ENCODE measurements at regions not wholly inside any gene's neighbourhood (a gene's known extent, or its start where the extent isn't known, plus 50 kb on each side); places are given as distances from the start of the nearest gene placed in this dataset.

GRCh38 chr3:167184511-167184910 lies 195.6 kb downstream of the ZBBX start:
- no peak overlapping the region for H3K4me2 ChIP-seq (ENCODE audit: low read length)
- H3K4me3 ChIP-seq (ENCODE audit: low read length): no peak overlapping the region
- no peaks in the 10 kb centered on the region for H3K27me3 ChIP-seq (ENCODE audit: insufficient read depth, low read depth, low read length)
- H3K36me3 ChIP-seq (ENCODE audit: insufficient read depth, low read length): no peaks in the 10 kb centered on the region
- no peak overlapping the region for H3K9ac ChIP-seq (ENCODE audit: low read length)
- H3K9me2 ChIP-seq (ENCODE audit: insufficient read depth, low read length): no peaks in the 10 kb centered on the region
- H3K79me2 ChIP-seq (replicated peaks; ENCODE audit: insufficient read depth, low read length): no peaks in the 10 kb centered on the region
- no peaks in the 10 kb centered on the region for H3F3A ChIP-seq (ENCODE audit: insufficient read depth, low read length, poor library complexity, severe bottlenecking)
- TF ChIP-seq MXI1 (conservative IDR thresholded peaks at IDR 0.05; ENCODE audit: poor library complexity, severe bottlenecking) (no peak), REST (IDR thresholded peaks at IDR 0.05; ENCODE audit: borderline replicate concordance) (no peak), RAD21 (conservative IDR thresholded peaks at IDR 0.05) (no peak), POLR2AphosphoS5 (IDR thresholded peaks at IDR 0.05) (no peak), EZH2 (IDR thresholded peaks at IDR 0.05; ENCODE audit: borderline replicate concordance, insufficient read depth, low read length, poor library complexity, severe bottlenecking) (no peak), SMC3 (conservative IDR thresholded peaks at IDR 0.05; ENCODE audit: poor library complexity) (no peak), EP300 (conservative IDR thresholded peaks at IDR 0.05; ENCODE audit: poor library complexity, severe bottlenecking) (no peak), CTCF (IDR thresholded peaks at IDR 0.05; ENCODE audit: poor library complexity, severe bottlenecking) (no peak), TAF1 (IDR thresholded peaks at IDR 0.05; ENCODE audit: low read depth) (no peak)
- no peaks in the 10 kb centered on the region for H3K9me3 ChIP-seq (ENCODE audit: low read length)
- no peaks in the 10 kb centered on the region for H4K20me1 ChIP-seq (ENCODE audit: insufficient read depth)
- H2AFZ ChIP-seq (ENCODE audit: low read depth, low read length): no peak overlapping the region
- H3K27ac ChIP-seq (ENCODE audit: low read length): no peak overlapping the region

- Histone ChIP-seq H3K27me3 (ENCODE audit: insufficient read depth, low read depth, low read length) (no peaks in the 10 kb centered on the region), H3K27ac (ENCODE audit: low read length) (no peak overlapping the region), H3K9ac (ENCODE audit: low read length) (no peak overlapping the region), H3K36me3 (ENCODE audit: insufficient read depth, low read length) (no peaks in the 10 kb centered on the region), H3F3A (ENCODE audit: insufficient read depth, low read length, poor library complexity, severe bottlenecking) (no peaks in the 10 kb centered on the region), H4K20me1 (ENCODE audit: insufficient read depth) (no peaks in the 10 kb centered on the region), H3K79me2 (replicated peaks; ENCODE audit: insufficient read depth, low read length) (no peaks in the 10 kb centered on the region), H3K9me2 (ENCODE audit: insufficient read depth, low read length) (no peaks in the 10 kb centered on the region), H2AFZ (ENCODE audit: low read depth, low read length) (no peak overlapping the region), H3K4me3 (ENCODE audit: low read length) (no peak overlapping the region), H3K9me3 (ENCODE audit: low read length) (peaks cover 7% of the 10 kb centered on the region), H3K4me2 (ENCODE audit: low read length) (no peak overlapping the region)
- no peak for TF ChIP-seq EP300 (conservative IDR thresholded peaks at IDR 0.05; ENCODE audit: poor library complexity, severe bottlenecking)
- no peak for TF ChIP-seq EZH2 (IDR thresholded peaks at IDR 0.05; ENCODE audit: borderline replicate concordance, insufficient read depth, low read length, poor library complexity, severe bottlenecking)
- no peak for TF ChIP-seq POLR2AphosphoS5 (IDR thresholded peaks at IDR 0.05)
- no peak for TF ChIP-seq SMC3 (conservative IDR thresholded peaks at IDR 0.05; ENCODE audit: poor library complexity)
- TF ChIP-seq TAF1 (IDR thresholded peaks at IDR 0.05; ENCODE audit: low read depth): no peak
Observed at GRCh38 chr3:167172377-167172776, 207.7 kb downstream of the ZBBX start.

Data from neural cell (in vitro differentiated cells).